ENCODE measurements at regions not wholly inside any gene's neighbourhood (a gene's known extent, or its start where the extent isn't known, plus 50 kb on each side); places are given as distances from the start of the nearest gene placed in this dataset.
"Not testable (repeated sequence)": the region's sequence is repeated elsewhere in the genome, so short reads cannot be mapped to it uniquely, and the experiment has no call there.

- DNase-seq: no peak
These were observed 442.9 kb downstream of the MID1IP1 start for GRCh38 chrX:39244147-39244546.

- DNase-seq: no peak
These were observed 443.8 kb downstream of the MID1IP1 start for GRCh38 chrX:39245024-39245423.

GRCh38 chrX:39247536-39247935 lies 446.3 kb downstream of the MID1IP1 start:
- DNase-seq: no peak

GRCh38 chrX:39248330-39248729 lies 447.1 kb downstream of the MID1IP1 start:
- DNase-seq: no peak

GRCh38 chrX:39249999-39250398 lies 448.7 kb downstream of the MID1IP1 start:
- DNase-seq: no peak

- no peak for DNase-seq
These were observed 450.7 kb downstream of the MID1IP1 start for GRCh38 chrX:39251995-39252394.

GRCh38 chrX:39253551-39253950 lies 452.3 kb downstream of the MID1IP1 start:
- no peak for DNase-seq

- DNase-seq: no peak
These were observed 457.1 kb downstream of the MID1IP1 start for GRCh38 chrX:39258331-39258730.

GRCh38 chrX:39260965-39261364 lies 459.7 kb downstream of the MID1IP1 start:
- DNase-seq: no peak

GRCh38 chrX:39261446-39262147 lies 460.3 kb downstream of the MID1IP1 start:
- peak; percentile 11 to 44 for DNase-seq

- DNase-seq: no peak
These were observed 461.4 kb downstream of the MID1IP1 start for GRCh38 chrX:39262641-39263040.

- DNase-seq: no peak
These were observed 462.8 kb downstream of the MID1IP1 start for GRCh38 chrX:39264023-39264422.

GRCh38 chrX:39267176-39267575 lies 465.9 kb downstream of the MID1IP1 start:
- DNase-seq: no peak

- no peak for DNase-seq
These were observed 466.9 kb downstream of the MID1IP1 start for GRCh38 chrX:39268207-39268606.

- no peak for DNase-seq
These were observed 474.3 kb downstream of the MID1IP1 start for GRCh38 chrX:39275500-39276068.

- not testable (repeated sequence) for DNase-seq
These were observed 476.6 kb downstream of the MID1IP1 start for GRCh38 chrX:39277685-39278390.

- no peak for DNase-seq
These were observed 482.0 kb downstream of the MID1IP1 start for GRCh38 chrX:39283239-39283638.

GRCh38 chrX:39288592-39288991 lies 487.3 kb downstream of the MID1IP1 start:
- DNase-seq: no peak

- no peak for DNase-seq
These were observed 488.6 kb downstream of the MID1IP1 start for GRCh38 chrX:39289827-39290226.

GRCh38 chrX:39293203-39293602 lies 491.9 kb downstream of the MID1IP1 start:
- DNase-seq: no peak

- DNase-seq: no peak
These were observed 495.2 kb downstream of the MID1IP1 start for GRCh38 chrX:39296472-39296871.

GRCh38 chrX:39298821-39299220 lies 497.6 kb downstream of the MID1IP1 start:
- DNase-seq: no peak

GRCh38 chrX:39299615-39300014 lies 498.4 kb downstream of the MID1IP1 start:
- DNase-seq: no peak

GRCh38 chrX:39301036-39301435 lies 499.8 kb downstream of the MID1IP1 start:
- no peak for DNase-seq
